Hematopoietic multipotent progenitor cell treated with erythropoietin and hydrocortisone succinate and interleukin-3 and kit ligand, for 8 days (in vitro differentiated cells): ENCODE measurements at regions not wholly inside any gene's neighbourhood (a gene's known extent, or its start where the extent isn't known, plus 50 kb on each side); places are given as distances from the start of the nearest gene placed in this dataset.

Source experiments
- DNase-seq: peaks from one replicate; pipeline ENCODE4 v3.0.0-alpha.2; 2015

- DNase-seq: no peak
These were observed 902.3 kb downstream of the EFNA5 start for GRCh38 chr5:106768392-106768791.

- no peak for DNase-seq
These were observed 903.8 kb downstream of the EFNA5 start for GRCh38 chr5:106766916-106767315.

- no peak for DNase-seq
These were observed 911.2 kb downstream of the EFNA5 start for GRCh38 chr5:106759581-106759980.

DNA sequence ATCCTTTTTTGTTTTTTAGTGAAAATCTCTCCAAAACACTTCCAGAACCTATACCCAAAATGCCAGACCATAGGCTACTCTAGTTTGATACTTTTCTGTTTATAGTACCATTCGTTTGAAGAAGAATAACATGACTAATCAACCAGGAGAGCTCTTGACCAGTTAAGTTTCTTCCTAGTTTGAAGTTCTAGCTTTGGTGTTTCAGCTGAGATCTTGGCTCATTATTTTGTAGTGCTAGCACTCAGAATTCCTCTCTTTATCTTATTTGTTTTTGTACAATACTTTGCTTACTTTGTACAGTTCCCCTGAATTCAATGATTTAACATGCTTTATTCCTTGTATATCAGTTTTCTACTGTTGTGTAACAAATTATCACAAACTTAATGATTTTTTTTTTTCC, 911.6 kb downstream of the EFNA5 start:
- DNase-seq: no peak

DNA sequence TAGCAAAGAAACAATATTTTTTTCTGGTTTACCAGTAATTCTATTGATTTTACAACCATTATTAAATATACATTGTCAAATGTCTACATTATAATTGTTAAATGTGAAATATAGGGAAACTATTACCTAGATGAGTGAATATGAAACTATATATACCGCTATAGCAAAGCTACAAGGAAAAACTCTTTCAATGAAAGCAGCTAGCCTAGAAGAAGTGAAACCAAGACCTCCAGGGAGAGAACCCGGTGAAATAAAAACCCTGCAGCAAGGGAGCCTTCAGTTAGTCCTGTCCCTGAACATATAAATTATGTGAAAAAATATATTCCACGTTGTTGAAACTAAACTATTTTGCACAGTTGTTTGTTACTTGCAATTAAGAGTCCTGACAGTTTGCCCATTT, 913.1 kb downstream of the EFNA5 start:
- DNase-seq: no peak

DNA sequence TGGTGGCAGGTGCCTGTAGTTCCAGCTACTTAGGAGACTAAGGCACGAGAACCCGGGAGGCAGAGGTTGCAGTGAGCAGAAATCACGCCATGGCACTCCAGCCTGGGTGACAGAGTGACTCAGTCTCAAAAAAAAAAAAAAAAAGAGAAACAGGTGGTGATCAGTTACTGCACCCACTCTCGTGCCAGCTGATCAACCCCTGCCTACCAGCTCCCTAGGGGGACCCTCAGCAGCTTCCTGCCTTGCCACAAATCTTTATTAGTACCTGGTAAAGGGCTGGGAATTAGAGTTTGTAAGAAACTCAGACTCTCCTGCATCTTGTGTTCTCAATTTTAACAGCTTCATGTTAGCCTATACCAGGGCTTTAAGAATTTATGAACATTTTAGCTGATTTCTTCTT, 914.9 kb downstream of the EFNA5 start:
- DNase-seq: no peak

GRCh38 chr5:106755066-106755465, 915.7 kb downstream of the EFNA5 start:
- DNase-seq: no peak

DNA sequence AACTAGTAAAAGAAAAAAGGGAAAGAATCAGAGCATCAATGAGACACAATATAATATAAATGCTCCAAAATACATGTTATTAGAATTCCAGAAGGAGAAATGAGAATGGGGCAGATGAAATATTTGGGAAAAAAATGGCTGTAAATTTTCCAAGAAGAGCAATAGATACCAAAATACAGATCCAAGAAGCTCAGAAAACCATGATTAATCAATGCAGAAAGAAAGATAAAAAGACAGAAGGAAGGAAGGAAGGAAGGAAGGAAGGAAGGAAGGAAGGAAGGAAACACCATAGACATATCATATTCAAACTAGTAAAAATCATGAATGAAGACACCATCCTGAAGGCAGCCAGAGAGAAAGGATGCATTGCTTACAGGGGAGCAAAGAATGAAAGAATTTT, 920.9 kb downstream of the EFNA5 start:
- no peak for DNase-seq

GRCh38 chr5:106739127-106739526, 931.6 kb downstream of the EFNA5 start:
- no peak for DNase-seq

DNA sequence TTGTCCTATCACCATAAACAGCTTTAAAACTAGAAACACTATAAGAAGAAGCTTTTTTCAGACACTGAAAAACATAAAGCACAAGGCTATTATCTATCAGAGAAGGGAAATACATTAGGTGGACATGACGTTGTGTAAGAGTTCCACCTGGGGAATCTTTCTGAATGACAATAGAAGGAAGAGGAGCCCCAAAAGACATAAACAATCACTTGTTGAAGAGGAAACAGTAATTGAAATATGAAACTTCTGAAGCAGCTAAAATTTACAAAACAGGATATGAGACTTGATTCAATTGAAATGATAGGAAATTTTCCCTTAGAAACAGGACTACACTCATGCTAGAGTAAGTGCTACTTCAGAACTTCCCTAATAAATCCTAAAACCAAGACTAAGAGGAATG, 933.6 kb downstream of the EFNA5 start:
- no peak for DNase-seq

DNA sequence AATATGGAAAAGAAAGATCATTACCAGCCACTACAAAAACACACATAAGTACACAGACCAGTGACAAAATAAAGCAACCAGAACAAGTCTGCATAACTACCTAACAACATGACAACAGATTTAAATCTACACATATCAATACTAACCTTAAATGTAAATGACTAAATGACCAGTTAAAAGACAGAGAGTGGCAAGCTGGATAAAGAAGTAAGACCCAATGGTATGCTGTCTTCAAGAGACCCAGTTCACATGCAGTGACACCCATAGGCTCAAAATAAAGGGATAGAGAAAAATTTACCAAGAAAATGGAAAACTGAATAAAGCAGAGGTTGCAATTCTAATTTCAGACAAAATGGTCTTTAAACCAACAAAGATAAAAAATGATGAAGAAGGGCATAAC, 938.1 kb downstream of the EFNA5 start:
- DNase-seq: no peak

GRCh38 chr5:106730912-106731311, 939.8 kb downstream of the EFNA5 start:
- no peak for DNase-seq

- DNase-seq: no peak
These were observed 940.2 kb downstream of the EFNA5 start for GRCh38 chr5:106730506-106730905.

- DNase-seq: no peak
These were observed 942.5 kb downstream of the EFNA5 start for GRCh38 chr5:106728208-106728607.

DNA sequence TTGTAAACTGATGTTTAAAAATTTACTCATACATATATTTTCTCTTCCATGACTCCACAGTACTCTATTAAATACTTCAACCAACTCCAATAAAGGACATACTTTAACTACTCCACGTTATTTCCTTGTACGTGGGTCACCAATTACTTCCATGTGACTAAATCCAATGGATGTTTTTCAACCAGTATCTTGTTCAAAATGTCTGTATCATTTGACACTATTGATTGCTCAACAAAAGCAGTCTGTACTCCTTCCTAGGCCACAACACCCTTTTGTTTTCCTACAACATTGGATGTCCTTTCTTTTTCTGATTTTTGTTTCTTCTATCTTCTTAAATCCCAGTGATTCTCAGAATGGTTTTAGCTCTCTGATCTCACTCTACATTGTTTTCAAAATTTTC, 943.7 kb downstream of the EFNA5 start:
- DNase-seq: no peak

- DNase-seq: no peak
These were observed 950.4 kb downstream of the EFNA5 start for GRCh38 chr5:106720367-106720766.

- no peak for DNase-seq
These were observed 970.9 kb downstream of the EFNA5 start for GRCh38 chr5:106699796-106700195.

DNA sequence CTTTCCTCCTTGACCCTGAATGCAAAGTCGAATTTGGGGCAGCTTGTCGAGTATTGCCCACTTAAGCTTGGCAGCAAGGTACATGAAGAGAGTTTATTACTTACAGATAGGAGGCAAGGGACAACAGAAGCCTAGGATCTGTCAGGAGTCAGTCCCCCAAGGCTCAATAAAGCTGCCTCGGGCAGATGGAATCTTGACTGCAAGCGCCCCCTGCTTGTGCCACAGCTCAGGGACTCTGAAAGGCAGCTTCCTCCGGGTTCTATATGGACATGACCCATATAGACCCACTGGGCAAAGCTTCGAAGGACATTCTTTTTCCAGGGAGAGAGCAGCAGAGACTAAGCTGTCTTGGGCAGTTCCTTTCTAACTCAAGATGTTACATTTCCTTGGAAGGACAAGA, 971.5 kb downstream of the EFNA5 start:
- DNase-seq: no peak

GRCh38 chr5:106698169-106698568, 972.6 kb downstream of the EFNA5 start:
- no peak for DNase-seq

- DNase-seq: no peak
These were observed 979.0 kb downstream of the EFNA5 start for GRCh38 chr5:106691701-106692100.

DNA sequence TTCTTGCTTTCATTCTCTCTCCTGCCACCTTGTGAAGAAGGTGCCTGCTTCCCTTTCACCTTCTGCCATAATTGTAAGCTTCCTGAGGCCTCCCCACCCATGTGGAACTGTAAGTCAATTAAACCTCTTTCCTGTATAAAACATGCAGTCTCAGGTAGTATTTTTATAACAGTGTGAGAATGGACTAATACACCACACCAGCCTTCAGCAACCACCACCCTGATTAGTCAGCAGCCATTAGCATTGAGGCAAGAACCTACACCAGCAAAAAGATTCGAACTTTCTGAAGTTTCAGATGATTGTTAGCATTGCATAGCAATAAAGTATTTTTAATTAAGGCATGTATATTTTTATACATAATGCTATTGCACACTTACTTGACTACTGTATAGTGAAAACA, 980.2 kb downstream of the EFNA5 start:
- DNase-seq: no peak

- DNase-seq: no peak
These were observed 990.4 kb downstream of the EFNA5 start for GRCh38 chr5:106680330-106680729.

DNA sequence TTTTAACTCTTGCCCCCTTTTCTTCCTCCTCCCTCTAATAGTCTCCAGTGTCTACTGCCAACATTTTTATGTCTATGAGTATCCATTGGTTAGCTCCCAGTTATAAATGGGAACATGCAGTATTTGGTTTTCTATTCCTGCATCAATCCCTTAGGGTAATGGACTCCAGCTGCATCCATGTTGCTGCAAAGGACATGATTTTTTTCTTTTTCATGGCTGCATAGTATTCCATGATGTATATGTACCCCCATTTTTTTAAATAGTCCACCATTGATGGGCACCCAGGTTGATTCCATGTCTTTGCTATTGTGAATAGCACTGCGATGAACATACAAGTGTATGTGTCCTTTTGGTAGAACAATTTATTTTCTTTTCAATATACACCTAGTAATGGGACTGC, 993.7 kb downstream of the EFNA5 start:
- no peak for DNase-seq

GRCh38 chr5:106675687-106676086, 995.0 kb downstream of the EFNA5 start:
- DNase-seq: no peak

DNA sequence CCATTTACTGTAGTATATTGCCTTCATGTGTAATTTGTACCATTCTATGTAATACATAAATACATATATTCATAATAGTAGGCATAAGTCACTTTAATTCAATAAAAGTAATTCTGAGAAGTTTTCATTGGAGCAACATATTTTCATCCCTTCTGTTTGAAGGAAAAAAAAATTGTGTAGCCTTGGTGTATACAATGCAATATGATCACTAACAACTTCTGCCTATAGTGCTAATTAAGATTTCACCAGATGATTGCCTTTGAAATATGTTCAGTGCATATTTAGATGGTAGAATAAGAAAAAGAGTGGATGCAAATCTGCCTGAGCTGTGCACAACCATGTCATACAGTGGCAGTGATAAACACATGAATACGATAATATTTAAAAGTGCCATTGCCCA, 996.8 kb downstream of the EFNA5 start:
- DNase-seq: no peak

- no peak for DNase-seq
These were observed 1008.9 kb downstream of the EFNA5 start for GRCh38 chr5:106661866-106662265.
